Suprapubic skin (tissue), 4 donors: ENCODE measurements at regions not wholly inside any gene's neighbourhood (a gene's known extent, or its start where the extent isn't known, plus 50 kb on each side); places are given as distances from the start of the nearest gene placed in this dataset.

Experiments used
- EP300 ChIP-seq: sonication (generic); formaldehyde crosslinking; IDR thresholded peaks from one replicate; pipeline ENCODE4 v1.6.1; 2017; ENCODE audit warnings: antibody characterized with exemption
- POLR2AphosphoS5 ChIP-seq, 3 donors: sonication (generic); formaldehyde crosslinking; IDR thresholded peaks; one replicate each; pipeline ENCODE4 v1.6.1; 2017; ENCODE audit warnings: antibody characterized with exemption in 3 of 3
- TF ChIP-seq, protein P1 (sequence below), 2 donors: fragments of 200-600 bp in 1 of 2; fragments of 450-650 bp in 1 of 2; sonication (generic) in 1 of 2; IDR thresholded peaks; one replicate each; pipeline ENCODE4 v1.5.1; 2016 to 2019; ENCODE audit warnings: antibody characterized with exemption in 2 of 2, mild to moderate bottlenecking in 1 of 2, moderate library complexity in 1 of 2

DNA sequence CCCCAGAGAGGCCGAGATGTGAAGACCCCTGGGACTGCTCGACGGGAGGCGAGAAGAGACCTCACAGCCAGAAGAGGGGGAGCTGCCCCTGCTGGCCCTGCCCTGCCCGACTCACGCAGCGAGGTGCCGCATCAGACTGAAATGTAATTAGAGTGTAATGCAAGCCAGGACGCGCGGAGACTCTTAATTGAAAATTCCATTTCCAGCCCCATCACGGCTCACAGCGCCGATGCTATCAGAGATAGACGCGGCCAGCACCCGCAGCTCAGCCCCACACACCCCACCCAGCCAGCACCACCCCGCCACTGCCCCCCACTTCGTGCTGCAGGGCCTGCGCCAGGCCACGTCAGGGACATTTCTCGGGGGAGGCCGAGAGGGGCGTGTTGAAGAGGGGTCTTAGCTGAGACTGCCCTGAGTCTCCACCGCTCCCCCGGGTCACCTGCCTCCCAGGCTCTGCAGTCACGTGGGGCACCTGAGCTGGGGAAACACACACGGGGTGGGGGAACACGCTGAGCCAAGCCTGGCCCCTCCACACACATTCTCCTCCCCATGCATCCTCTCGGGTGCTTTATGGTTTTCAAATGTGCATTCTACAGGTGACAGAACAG lies 78.1 kb downstream of the TEX51 start:
- TF ChIP-seq EP300 (no peak), POLR2AphosphoS5 (IDR thresholded peaks at IDR 0.05) (no peak)
- TF ChIP-seq, protein P1, sequence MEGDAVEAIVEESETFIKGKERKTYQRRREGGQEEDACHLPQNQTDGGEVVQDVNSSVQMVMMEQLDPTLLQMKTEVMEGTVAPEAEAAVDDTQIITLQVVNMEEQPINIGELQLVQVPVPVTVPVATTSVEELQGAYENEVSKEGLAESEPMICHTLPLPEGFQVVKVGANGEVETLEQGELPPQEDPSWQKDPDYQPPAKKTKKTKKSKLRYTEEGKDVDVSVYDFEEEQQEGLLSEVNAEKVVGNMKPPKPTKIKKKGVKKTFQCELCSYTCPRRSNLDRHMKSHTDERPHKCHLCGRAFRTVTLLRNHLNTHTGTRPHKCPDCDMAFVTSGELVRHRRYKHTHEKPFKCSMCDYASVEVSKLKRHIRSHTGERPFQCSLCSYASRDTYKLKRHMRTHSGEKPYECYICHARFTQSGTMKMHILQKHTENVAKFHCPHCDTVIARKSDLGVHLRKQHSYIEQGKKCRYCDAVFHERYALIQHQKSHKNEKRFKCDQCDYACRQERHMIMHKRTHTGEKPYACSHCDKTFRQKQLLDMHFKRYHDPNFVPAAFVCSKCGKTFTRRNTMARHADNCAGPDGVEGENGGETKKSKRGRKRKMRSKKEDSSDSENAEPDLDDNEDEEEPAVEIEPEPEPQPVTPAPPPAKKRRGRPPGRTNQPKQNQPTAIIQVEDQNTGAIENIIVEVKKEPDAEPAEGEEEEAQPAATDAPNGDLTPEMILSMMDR (IDR thresholded peaks at IDR 0.05): no peak
